HepG2 (cell line): ENCODE measurements at regions not wholly inside any gene's neighbourhood (a gene's known extent, or its start where the extent isn't known, plus 50 kb on each side); places are given as distances from the start of the nearest gene placed in this dataset.

Experiments used
- ZNF891 ChIP-seq: sonication (generic); formaldehyde crosslinking; IDR thresholded peaks from 2 replicates; pipeline ENCODE4 v1.5.0; 2020; ENCODE audit warnings: mild to moderate bottlenecking, missing genetic modification reagents
- TF ChIP-seq, protein P1 (sequence below): sonication (generic); formaldehyde crosslinking; IDR thresholded peaks from 2 replicates; pipeline ENCODE4 v1.5.0; 2020; ENCODE audit warnings: mild to moderate bottlenecking, missing genetic modification reagents, moderate library complexity

DNA sequence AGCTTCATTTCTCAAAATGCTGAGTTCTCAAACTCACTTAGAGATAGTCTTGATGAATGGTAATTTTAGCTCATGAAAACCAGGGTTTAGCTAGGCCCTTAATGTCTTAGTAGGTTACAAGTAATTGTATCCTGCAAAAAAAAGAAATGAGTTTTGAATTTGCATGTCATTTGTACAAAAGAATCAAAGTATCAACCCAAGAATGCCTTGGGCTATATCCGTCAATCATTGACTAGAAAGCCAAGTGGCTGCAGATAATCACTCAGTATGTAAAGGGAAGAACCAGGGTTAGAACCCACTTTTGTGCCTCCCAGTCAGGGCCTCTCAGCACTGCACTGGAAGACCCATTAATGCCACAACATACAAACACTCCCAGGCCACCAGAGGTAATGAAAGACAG lies 427.6 kb upstream of the MDFIC2 start:
- no peak for TF ChIP-seq ZNF891 (CRISPR knock-in tag)
- TF ChIP-seq, protein P1, sequence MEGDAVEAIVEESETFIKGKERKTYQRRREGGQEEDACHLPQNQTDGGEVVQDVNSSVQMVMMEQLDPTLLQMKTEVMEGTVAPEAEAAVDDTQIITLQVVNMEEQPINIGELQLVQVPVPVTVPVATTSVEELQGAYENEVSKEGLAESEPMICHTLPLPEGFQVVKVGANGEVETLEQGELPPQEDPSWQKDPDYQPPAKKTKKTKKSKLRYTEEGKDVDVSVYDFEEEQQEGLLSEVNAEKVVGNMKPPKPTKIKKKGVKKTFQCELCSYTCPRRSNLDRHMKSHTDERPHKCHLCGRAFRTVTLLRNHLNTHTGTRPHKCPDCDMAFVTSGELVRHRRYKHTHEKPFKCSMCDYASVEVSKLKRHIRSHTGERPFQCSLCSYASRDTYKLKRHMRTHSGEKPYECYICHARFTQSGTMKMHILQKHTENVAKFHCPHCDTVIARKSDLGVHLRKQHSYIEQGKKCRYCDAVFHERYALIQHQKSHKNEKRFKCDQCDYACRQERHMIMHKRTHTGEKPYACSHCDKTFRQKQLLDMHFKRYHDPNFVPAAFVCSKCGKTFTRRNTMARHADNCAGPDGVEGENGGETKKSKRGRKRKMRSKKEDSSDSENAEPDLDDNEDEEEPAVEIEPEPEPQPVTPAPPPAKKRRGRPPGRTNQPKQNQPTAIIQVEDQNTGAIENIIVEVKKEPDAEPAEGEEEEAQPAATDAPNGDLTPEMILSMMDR = no peak
